ENCODE measurements at regions not wholly inside any gene's neighbourhood (a gene's known extent, or its start where the extent isn't known, plus 50 kb on each side); places are given as distances from the start of the nearest gene placed in this dataset.

DNA sequence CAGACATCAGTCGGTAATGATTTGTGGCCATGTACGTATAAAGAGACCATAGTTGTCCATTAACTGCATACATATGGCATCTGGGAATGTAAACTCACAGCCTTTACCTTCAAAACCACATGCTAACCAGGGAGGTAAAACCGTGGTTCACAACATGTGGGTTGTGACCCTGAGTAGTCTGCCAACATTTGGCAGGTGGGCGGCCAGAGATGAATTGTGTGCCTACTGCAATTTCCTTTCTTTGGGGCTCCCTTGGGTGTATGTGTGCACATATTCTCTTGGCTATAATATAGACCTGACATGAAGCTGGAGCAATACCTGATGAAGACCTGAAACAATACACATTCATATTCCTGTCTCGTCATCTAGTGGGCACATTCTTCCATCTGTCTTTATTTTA is 396.0 kb downstream of the MLLT3 start:
- H3K27ac ChIP-seq (ENCODE audit: low read length in 2 of 2) = no peak overlapping the region
- Mint-ChIP-seq H3K27me3 (peaks cover 1% of the 10 kb centered on the region), H3K27ac (no peak overlapping the region), H3K4me1 (peaks cover 2% of the 10 kb centered on the region), H3K4me3 (no peak overlapping the region), H3K9me3 (ENCODE audit: insufficient read depth) (no peaks in the 10 kb centered on the region)
- no peaks in the 10 kb centered on the region for H3K79me2 ChIP-seq (ENCODE audit: control insufficient read depth, insufficient read depth, low read length)
- 50% methylated on average over 2 of the region's 5 CpGs for WGBS (ENCODE audit: insufficient coverage)
- TF ChIP-seq EZH2 (IDR thresholded peaks at IDR 0.05; ENCODE audit: borderline replicate concordance, insufficient read depth, low read depth, low read length, poor library complexity, severe bottlenecking) (no peak), CTCF (IDR thresholded peaks at IDR 0.05) (no peak)
- no peaks in the 10 kb centered on the region for H3K9me3 ChIP-seq (ENCODE audit: control extremely low read depth in 1 of 3, control insufficient read depth in 2 of 3, insufficient read depth in 1 of 3, low read length in 2 of 3)
- DNase-seq = no peak
- no peak for ATAC-seq (ENCODE audit: low read depth)
- no peaks in the 10 kb centered on the region for H3K27me3 ChIP-seq (replicated peaks in 1 of 4; ENCODE audit: control extremely low read depth in 1 of 4, control insufficient read depth in 3 of 4, insufficient read depth in 4 of 4, low read length in 3 of 4)
- H4K20me1 ChIP-seq (ENCODE audit: control insufficient read depth, insufficient read depth, low read length, poor library complexity, severe bottlenecking) = no peaks in the 10 kb centered on the region
- no peaks in the 10 kb centered on the region for H3K4me1 ChIP-seq (ENCODE audit: control insufficient read depth in 2 of 2, insufficient read depth in 2 of 2, low read length in 2 of 2)
- no peak overlapping the region for H2AFZ ChIP-seq (ENCODE audit: insufficient read depth, low read depth, low read length, poor library complexity, severe bottlenecking)
- intact Hi-C loops (cut with micrococcal nuclease) = no loop called here
- no peaks in the 10 kb centered on the region for H3K36me3 ChIP-seq (replicated peaks in 1 of 2; ENCODE audit: control extremely low read depth in 1 of 2, control insufficient read depth in 1 of 2, extremely low read depth in 1 of 2, insufficient read depth in 2 of 2, low read length in 1 of 2)
- H3K4me2 ChIP-seq (replicated peaks; ENCODE audit: low read depth, low read length, poor library complexity, severe bottlenecking) = no peak overlapping the region
- no peak overlapping the region for H3K4me3 ChIP-seq (ENCODE audit: control extremely low read depth in 1 of 5, extremely low read depth in 1 of 5, insufficient read depth in 1 of 5, low read depth in 2 of 5, low read length in 4 of 5)
- ChIA-PET CTCF (no interaction called here), POLR2A (no interaction called here)
- H3K9ac ChIP-seq (ENCODE audit: low read length) = no peak overlapping the region

DNA sequence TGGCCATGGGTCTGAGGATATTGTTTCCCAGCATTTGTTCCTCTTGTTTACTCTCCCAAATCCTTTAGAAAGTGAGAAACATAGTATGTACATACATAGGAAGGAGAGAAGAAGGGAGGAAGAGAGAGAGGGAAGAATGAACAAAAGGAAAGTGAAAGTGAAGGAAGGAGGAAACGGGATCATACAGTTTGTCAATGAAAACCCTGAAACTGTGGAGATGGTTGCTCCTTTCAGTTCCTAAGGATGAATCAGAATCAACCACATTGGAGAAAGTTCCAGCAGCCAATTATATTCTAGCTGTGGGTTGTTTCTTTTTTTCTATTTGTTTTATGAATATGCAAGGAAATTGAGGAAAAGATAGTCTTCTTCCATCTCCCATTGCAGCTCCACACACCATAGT is 396.5 kb downstream of the MLLT3 start:
- ATAC-seq (ENCODE audit: low read depth) (no peak), DNase-seq (no peak)
- Histone ChIP-seq H4K20me1 (ENCODE audit: control insufficient read depth, insufficient read depth, low read length, poor library complexity, severe bottlenecking) (no peaks in the 10 kb centered on the region), H3K9me3 (ENCODE audit: control extremely low read depth in 1 of 3, control insufficient read depth in 2 of 3, insufficient read depth in 1 of 3, low read length in 2 of 3) (no peaks in the 10 kb centered on the region), H3K4me2 (replicated peaks; ENCODE audit: low read depth, low read length, poor library complexity, severe bottlenecking) (no peak overlapping the region), H3K27me3 (replicated peaks in 1 of 4; ENCODE audit: control extremely low read depth in 1 of 4, control insufficient read depth in 3 of 4, insufficient read depth in 4 of 4, low read length in 3 of 4) (no peaks in the 10 kb centered on the region), H3K9ac (ENCODE audit: low read length) (no peak overlapping the region), H3K79me2 (ENCODE audit: control insufficient read depth, insufficient read depth, low read length) (no peaks in the 10 kb centered on the region), H3K4me3 (ENCODE audit: control extremely low read depth in 1 of 5, extremely low read depth in 1 of 5, insufficient read depth in 1 of 5, low read depth in 2 of 5, low read length in 4 of 5) (no peak overlapping the region), H3K27ac (ENCODE audit: low read length in 2 of 2) (no peak overlapping the region), H3K4me1 (ENCODE audit: control insufficient read depth in 2 of 2, insufficient read depth in 2 of 2, low read length in 2 of 2) (no peaks in the 10 kb centered on the region), H3K36me3 (replicated peaks in 1 of 2; ENCODE audit: control extremely low read depth in 1 of 2, control insufficient read depth in 1 of 2, extremely low read depth in 1 of 2, insufficient read depth in 2 of 2, low read length in 1 of 2) (no peaks in the 10 kb centered on the region), H2AFZ (ENCODE audit: insufficient read depth, low read depth, low read length, poor library complexity, severe bottlenecking) (no peak overlapping the region)
- CTCF ChIA-PET = no interaction called here
- Mint-ChIP-seq H3K27me3 (peaks cover 5% of the 10 kb centered on the region), H3K4me1 (peaks cover 2% of the 10 kb centered on the region), H3K4me3 (no peak overlapping the region), H3K9me3 (ENCODE audit: insufficient read depth) (no peaks in the 10 kb centered on the region), H3K27ac (no peak overlapping the region)
- POLR2A ChIA-PET = no interaction called here
- no peak for TF ChIP-seq CTCF (IDR thresholded peaks at IDR 0.05)
- TF ChIP-seq EZH2 (IDR thresholded peaks at IDR 0.05; ENCODE audit: borderline replicate concordance, insufficient read depth, low read depth, low read length, poor library complexity, severe bottlenecking) = no peak
- 67% methylated on average over 1 of the region's 1 CpG for WGBS (ENCODE audit: insufficient coverage)
- intact Hi-C loops (cut with micrococcal nuclease) = no loop called here

Measured in B cell (primary cell).